ENCODE measurements at regions not wholly inside any gene's neighbourhood (a gene's known extent, or its start where the extent isn't known, plus 50 kb on each side); places are given as distances from the start of the nearest gene placed in this dataset.

DNA sequence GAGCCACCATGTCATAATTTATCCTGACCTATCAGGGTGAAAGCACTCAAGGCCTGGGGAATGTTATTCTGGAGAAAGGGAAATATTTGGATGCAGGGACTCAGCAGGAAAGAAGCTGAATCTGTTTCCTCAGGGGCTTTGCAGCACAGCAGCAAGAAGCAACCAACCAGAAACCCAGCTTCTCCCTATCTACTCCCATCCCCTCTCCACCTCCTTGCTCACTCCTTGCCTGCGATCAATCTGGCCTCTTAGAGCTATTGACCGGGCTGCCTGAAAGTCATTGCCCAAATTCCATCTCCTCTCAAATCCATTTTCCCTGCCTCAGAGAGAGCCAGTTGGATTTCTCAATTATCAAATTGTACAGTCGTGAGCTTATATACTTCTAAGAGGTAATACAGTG, 542.0 kb upstream of the TRPC7 start:
- H3F3A ChIP-seq (ENCODE audit: insufficient read depth, low read length) = no peaks in the 10 kb centered on the region
- H3K4me2 ChIP-seq (ENCODE audit: low read depth, low read length) = no peak overlapping the region
- DNase-seq = no peak
- no peaks in the 10 kb centered on the region for H3K9me2 ChIP-seq (replicated peaks; ENCODE audit: insufficient read depth, low read length)
- no peaks in the 10 kb centered on the region for H3K9me3 ChIP-seq (replicated peaks; ENCODE audit: insufficient read depth, low read length)
- no peak overlapping the region for H3K4me3 ChIP-seq (ENCODE audit: low read length)
- H3K27ac ChIP-seq (ENCODE audit: low read length) = no peak overlapping the region
- no peaks in the 10 kb centered on the region for H4K20me1 ChIP-seq (ENCODE audit: insufficient read depth, low read length)
- H3K4me1 ChIP-seq (ENCODE audit: low read length) = no peaks in the 10 kb centered on the region
- no peaks in the 10 kb centered on the region for H3K79me2 ChIP-seq (ENCODE audit: low read length)
- no peak overlapping the region for H2AFZ ChIP-seq (ENCODE audit: low read length)
- H3K36me3 ChIP-seq (replicated peaks; ENCODE audit: insufficient read depth, low read length) = no peaks in the 10 kb centered on the region
- TF ChIP-seq EZH2 (optimal IDR thresholded peaks at IDR 0.05; ENCODE audit: low read depth, low read length) (no peak), EZH2phosphoT487 (IDR thresholded peaks at IDR 0.05; ENCODE audit: low read length) (no peak)
- TF ChIP-seq, protein P1, sequence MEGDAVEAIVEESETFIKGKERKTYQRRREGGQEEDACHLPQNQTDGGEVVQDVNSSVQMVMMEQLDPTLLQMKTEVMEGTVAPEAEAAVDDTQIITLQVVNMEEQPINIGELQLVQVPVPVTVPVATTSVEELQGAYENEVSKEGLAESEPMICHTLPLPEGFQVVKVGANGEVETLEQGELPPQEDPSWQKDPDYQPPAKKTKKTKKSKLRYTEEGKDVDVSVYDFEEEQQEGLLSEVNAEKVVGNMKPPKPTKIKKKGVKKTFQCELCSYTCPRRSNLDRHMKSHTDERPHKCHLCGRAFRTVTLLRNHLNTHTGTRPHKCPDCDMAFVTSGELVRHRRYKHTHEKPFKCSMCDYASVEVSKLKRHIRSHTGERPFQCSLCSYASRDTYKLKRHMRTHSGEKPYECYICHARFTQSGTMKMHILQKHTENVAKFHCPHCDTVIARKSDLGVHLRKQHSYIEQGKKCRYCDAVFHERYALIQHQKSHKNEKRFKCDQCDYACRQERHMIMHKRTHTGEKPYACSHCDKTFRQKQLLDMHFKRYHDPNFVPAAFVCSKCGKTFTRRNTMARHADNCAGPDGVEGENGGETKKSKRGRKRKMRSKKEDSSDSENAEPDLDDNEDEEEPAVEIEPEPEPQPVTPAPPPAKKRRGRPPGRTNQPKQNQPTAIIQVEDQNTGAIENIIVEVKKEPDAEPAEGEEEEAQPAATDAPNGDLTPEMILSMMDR (IDR thresholded peaks at IDR 0.05; ENCODE audit: low read length) = no peak
- no peak overlapping the region for H3K9ac ChIP-seq (ENCODE audit: low read length)
- H3K27me3 ChIP-seq (replicated peaks; ENCODE audit: insufficient read depth, low read length) = no peaks in the 10 kb centered on the region

DNA sequence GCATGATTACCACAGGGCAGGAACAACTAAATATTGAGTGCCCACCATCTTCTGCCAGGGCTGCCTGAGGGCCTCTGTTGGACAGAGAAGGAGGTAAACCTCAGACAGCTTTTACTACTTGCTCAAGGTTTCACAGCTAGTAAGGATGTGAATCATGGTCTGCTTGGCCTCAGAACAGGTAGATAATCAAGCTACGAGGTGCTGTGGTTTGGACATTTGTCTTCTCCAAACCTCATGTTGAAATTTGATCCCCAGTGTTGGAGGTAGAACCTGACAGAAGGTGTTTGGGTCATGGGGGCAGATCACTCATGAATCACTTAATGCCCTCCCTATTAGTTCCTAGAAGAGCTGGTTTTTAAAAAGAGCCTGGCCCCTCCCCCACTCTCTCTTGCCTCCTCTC, 541.2 kb upstream of the TRPC7 start:
- Histone ChIP-seq H3K9me2 (replicated peaks; ENCODE audit: insufficient read depth, low read length) (no peaks in the 10 kb centered on the region), H3K4me1 (ENCODE audit: low read length) (no peaks in the 10 kb centered on the region), H3K79me2 (ENCODE audit: low read length) (no peaks in the 10 kb centered on the region), H3K4me2 (ENCODE audit: low read depth, low read length) (no peak overlapping the region), H2AFZ (ENCODE audit: low read length) (no peak overlapping the region), H3K9ac (ENCODE audit: low read length) (no peak overlapping the region), H3F3A (ENCODE audit: insufficient read depth, low read length) (no peaks in the 10 kb centered on the region), H3K27me3 (replicated peaks; ENCODE audit: insufficient read depth, low read length) (no peaks in the 10 kb centered on the region), H3K27ac (ENCODE audit: low read length) (no peak overlapping the region), H3K9me3 (replicated peaks; ENCODE audit: insufficient read depth, low read length) (no peaks in the 10 kb centered on the region), H3K4me3 (ENCODE audit: low read length) (no peak overlapping the region), H3K36me3 (replicated peaks; ENCODE audit: insufficient read depth, low read length) (no peaks in the 10 kb centered on the region), H4K20me1 (ENCODE audit: insufficient read depth, low read length) (no peaks in the 10 kb centered on the region)
- no peak for TF ChIP-seq EZH2 (optimal IDR thresholded peaks at IDR 0.05; ENCODE audit: low read depth, low read length)
- TF ChIP-seq, protein P1 (IDR thresholded peaks at IDR 0.05; ENCODE audit: low read length) = no peak
- DNase-seq = no peak

DNA sequence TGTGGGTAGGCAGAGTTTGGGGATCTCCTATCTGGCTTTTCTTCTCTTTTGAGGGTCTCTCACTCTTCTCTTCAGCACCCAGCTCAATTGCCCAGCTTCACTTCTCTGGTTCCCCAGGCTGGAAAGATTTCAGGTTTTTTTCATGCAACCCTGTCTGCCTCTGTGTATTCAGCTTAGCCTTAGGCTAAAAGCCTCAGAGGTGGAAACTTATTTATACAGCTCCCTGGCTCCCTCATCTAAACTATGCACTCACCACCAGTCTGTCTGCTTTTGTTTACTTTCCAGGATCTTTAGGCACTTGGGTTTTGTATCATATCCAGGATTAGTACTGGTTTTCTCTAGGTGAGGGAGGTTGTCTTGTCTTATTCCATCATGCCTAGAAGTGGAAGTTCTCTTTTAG, 540.2 kb upstream of the TRPC7 start:
- no peaks in the 10 kb centered on the region for H3K27me3 ChIP-seq (replicated peaks; ENCODE audit: insufficient read depth, low read length)
- no peak overlapping the region for H2AFZ ChIP-seq (ENCODE audit: low read length)
- no peaks in the 10 kb centered on the region for H3K9me2 ChIP-seq (replicated peaks; ENCODE audit: insufficient read depth, low read length)
- no peaks in the 10 kb centered on the region for H3K36me3 ChIP-seq (replicated peaks; ENCODE audit: insufficient read depth, low read length)
- H3K4me3 ChIP-seq (ENCODE audit: low read length) = no peak overlapping the region
- no peaks in the 10 kb centered on the region for H3F3A ChIP-seq (ENCODE audit: insufficient read depth, low read length)
- H3K4me2 ChIP-seq (ENCODE audit: low read depth, low read length) = no peak overlapping the region
- no peak overlapping the region for H3K9ac ChIP-seq (ENCODE audit: low read length)
- H3K79me2 ChIP-seq (ENCODE audit: low read length) = no peaks in the 10 kb centered on the region
- no peak for DNase-seq
- H3K27ac ChIP-seq (ENCODE audit: low read length) = no peak overlapping the region
- H3K9me3 ChIP-seq (replicated peaks; ENCODE audit: insufficient read depth, low read length) = no peaks in the 10 kb centered on the region
- TF ChIP-seq EZH2phosphoT487 (IDR thresholded peaks at IDR 0.05; ENCODE audit: low read length) = no peak
- TF ChIP-seq, protein P1 (IDR thresholded peaks at IDR 0.05; ENCODE audit: low read length) = no peak
- TF ChIP-seq EZH2 (optimal IDR thresholded peaks at IDR 0.05; ENCODE audit: low read depth, low read length) = no peak
- no peaks in the 10 kb centered on the region for H3K4me1 ChIP-seq (ENCODE audit: low read length)
- no peaks in the 10 kb centered on the region for H4K20me1 ChIP-seq (ENCODE audit: insufficient read depth, low read length)
